ENCODE measurements at regions not wholly inside any gene's neighbourhood (a gene's known extent, or its start where the extent isn't known, plus 50 kb on each side); places are given as distances from the start of the nearest gene placed in this dataset.

- intact Hi-C loops (cut with DNase I) = no loop called here
- Histone ChIP-seq H3K27me3 (no peaks in the 10 kb centered on the region), H3K9me3 (no peaks in the 10 kb centered on the region), H3K4me3 (no peak overlapping the region), H3K4me1 (peaks cover 0 to 5% (median 0%) of the 10 kb centered on the region in 3 donors), H3K27ac (no peak overlapping the region), H3K36me3 (no peaks in the 10 kb centered on the region)
- DNase-seq = no peak
- TF ChIP-seq POLR2A (IDR thresholded peaks at IDR 0.05) = no peak
- TF ChIP-seq CTCF (IDR thresholded peaks at IDR 0.05) = no peak
- 27 to 30% methylated on average over 2 of the region's 2 CpGs for WGBS, 2 donors
Measured at GRCh38 chr2:66885775-66886383, 451.0 kb downstream of the MEIS1 start.

GRCh38 chr2:66888246-66888645 lies 453.3 kb downstream of the MEIS1 start:
- Histone ChIP-seq H3K27me3 (no peaks in the 10 kb centered on the region), H3K9me3 (no peaks in the 10 kb centered on the region), H3K36me3 (no peaks in the 10 kb centered on the region), H3K27ac (no peak overlapping the region), H3K4me3 (no peak overlapping the region), H3K4me1 (peaks cover 0 to 5% (median 0%) of the 10 kb centered on the region in 3 donors)
- no peak for DNase-seq
- intact Hi-C loops (cut with DNase I) = no loop called here
- WGBS, 2 donors = 77 to 88% methylated on average over 1 of the region's 1 CpG
- TF ChIP-seq POLR2A (IDR thresholded peaks at IDR 0.05) (no peak), CTCF (IDR thresholded peaks at IDR 0.05) (no peak)

GRCh38 chr2:66888791-66889631 lies 454.1 kb downstream of the MEIS1 start:
- no peaks in the 10 kb centered on the region for H3K9me3 ChIP-seq
- H3K4me1 ChIP-seq = peaks cover 0 to 5% (median 0%) of the 10 kb centered on the region in 3 donors
- no peaks in the 10 kb centered on the region for H3K36me3 ChIP-seq
- DNase-seq = no peak
- TF ChIP-seq CTCF (IDR thresholded peaks at IDR 0.05) (no peak), POLR2A (IDR thresholded peaks at IDR 0.05) (no peak)
- WGBS, 2 donors = 69 to 80% methylated on average over 2 to 6 of the region's 6 CpGs
- no peaks in the 10 kb centered on the region for H3K27me3 ChIP-seq
- peak overlapping the region in 2 of 4 donors; percentile 21 to 41 for H3K27ac ChIP-seq
- intact Hi-C loops (cut with DNase I) = no loop called here
- H3K4me3 ChIP-seq = no peak overlapping the region

GRCh38 chr2:66889632-66889882 lies 454.6 kb downstream of the MEIS1 start:
- Histone ChIP-seq H3K27ac (no peak overlapping the region), H3K27me3 (no peaks in the 10 kb centered on the region), H3K36me3 (no peaks in the 10 kb centered on the region), H3K4me1 (peaks cover 0 to 5% (median 0%) of the 10 kb centered on the region in 3 donors), H3K4me3 (no peak overlapping the region), H3K9me3 (no peaks in the 10 kb centered on the region)
- no peak for DNase-seq
- WGBS, 2 donors = 74 to 80% methylated on average over 2 of the region's 2 CpGs
- intact Hi-C loops (cut with DNase I) = no loop called here
- TF ChIP-seq CTCF (IDR thresholded peaks at IDR 0.05) (no peak), POLR2A (IDR thresholded peaks at IDR 0.05) (no peak)

- H3K4me1 ChIP-seq = peaks cover 0 to 5% (median 0%) of the 10 kb centered on the region in 3 donors
- no peaks in the 10 kb centered on the region for H3K27me3 ChIP-seq
- intact Hi-C loops (cut with DNase I) = no loop called here
- no peak for DNase-seq
- H3K4me3 ChIP-seq = no peak overlapping the region
- no peaks in the 10 kb centered on the region for H3K9me3 ChIP-seq
- no peaks in the 10 kb centered on the region for H3K36me3 ChIP-seq
- no peak for TF ChIP-seq POLR2A (IDR thresholded peaks at IDR 0.05)
- no peak for TF ChIP-seq CTCF (IDR thresholded peaks at IDR 0.05)
- H3K27ac ChIP-seq = no peak overlapping the region
Measured at GRCh38 chr2:66890166-66890742, 455.3 kb downstream of the MEIS1 start.

Data from esophagus squamous epithelium (tissue), 5 donors.